Neural cell (in vitro differentiated cells): ENCODE measurements at regions not wholly inside any gene's neighbourhood (a gene's known extent, or its start where the extent isn't known, plus 50 kb on each side); places are given as distances from the start of the nearest gene placed in this dataset.

ENCODE experiments used
- EP300 ChIP-seq: fragments of 450-650 bp; conservative IDR thresholded peaks from 2 replicates; pipeline ENCODE4 v1.6.1; 2014; ENCODE audit warnings: antibody characterized with exemption, mild to moderate bottlenecking, moderate library complexity; ENCODE audit not compliant: poor library complexity, severe bottlenecking
- EZH2 ChIP-seq: fragments of 200-600, 300-800 bp; shearing (Covaris generic), sonication (generic); IDR thresholded peaks from 2 replicates; pipeline ENCODE4 v1.6.1; 2014; ENCODE audit warnings: antibody characterized with exemption, low read length, borderline replicate concordance, mild to moderate bottlenecking; ENCODE audit not compliant: insufficient read depth, poor library complexity, severe bottlenecking
- MXI1 ChIP-seq: fragments of 450-650 bp; conservative IDR thresholded peaks from 2 replicates; pipeline ENCODE4 v1.6.1; 2014; ENCODE audit warnings: antibody characterized with exemption, mild to moderate bottlenecking; ENCODE audit not compliant: poor library complexity, severe bottlenecking
- POLR2AphosphoS5 ChIP-seq: IDR thresholded peaks from 2 replicates; pipeline ENCODE4 v1.6.1; 2012
- RAD21 ChIP-seq: fragments of 450-650 bp; conservative IDR thresholded peaks from 2 replicates; pipeline ENCODE4 v1.6.1; 2014; ENCODE audit warnings: antibody characterized with exemption, mild to moderate bottlenecking, moderate library complexity
- SMC3 ChIP-seq: fragments of 450-650 bp; conservative IDR thresholded peaks from 2 replicates; pipeline ENCODE4 v1.6.1; 2014; ENCODE audit warnings: antibody characterized with exemption, mild to moderate bottlenecking, moderate library complexity; ENCODE audit not compliant: poor library complexity
- TAF1 ChIP-seq: IDR thresholded peaks from 2 replicates; pipeline ENCODE4 v1.6.1; 2012; ENCODE audit warnings: low read depth
- TF ChIP-seq, protein P1 (sequence below): fragments of 450-650 bp; IDR thresholded peaks from 2 replicates; pipeline ENCODE4 v1.5.1; 2014; ENCODE audit warnings: antibody characterized with exemption, mild to moderate bottlenecking, moderate library complexity; ENCODE audit not compliant: poor library complexity, severe bottlenecking
- TF ChIP-seq, protein P2 (sequence below): IDR thresholded peaks from 2 replicates; pipeline ENCODE4 v1.6.1; 2012; ENCODE audit warnings: borderline replicate concordance

DNA sequence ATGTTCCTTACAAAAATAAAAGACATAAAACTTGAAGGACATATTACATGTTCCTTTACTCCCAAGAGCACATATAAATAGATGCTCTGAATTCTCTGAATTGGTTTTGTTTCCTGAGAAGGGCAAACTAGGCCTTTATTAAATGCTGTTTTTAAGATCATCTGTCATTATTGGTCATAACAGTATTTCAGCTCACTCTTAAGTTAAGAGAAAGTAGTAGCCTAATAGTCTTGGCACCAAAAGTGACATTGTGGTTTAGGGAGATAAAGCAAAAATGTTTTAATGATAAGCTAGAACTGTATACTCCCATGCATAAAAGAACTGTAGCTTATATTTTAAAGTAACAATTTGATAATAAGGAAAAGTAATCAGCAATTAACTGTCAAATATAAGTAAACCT lies 361.1 kb upstream of the PTCHD4 start:
- no peak for TF ChIP-seq POLR2AphosphoS5
- TF ChIP-seq, protein P1, sequence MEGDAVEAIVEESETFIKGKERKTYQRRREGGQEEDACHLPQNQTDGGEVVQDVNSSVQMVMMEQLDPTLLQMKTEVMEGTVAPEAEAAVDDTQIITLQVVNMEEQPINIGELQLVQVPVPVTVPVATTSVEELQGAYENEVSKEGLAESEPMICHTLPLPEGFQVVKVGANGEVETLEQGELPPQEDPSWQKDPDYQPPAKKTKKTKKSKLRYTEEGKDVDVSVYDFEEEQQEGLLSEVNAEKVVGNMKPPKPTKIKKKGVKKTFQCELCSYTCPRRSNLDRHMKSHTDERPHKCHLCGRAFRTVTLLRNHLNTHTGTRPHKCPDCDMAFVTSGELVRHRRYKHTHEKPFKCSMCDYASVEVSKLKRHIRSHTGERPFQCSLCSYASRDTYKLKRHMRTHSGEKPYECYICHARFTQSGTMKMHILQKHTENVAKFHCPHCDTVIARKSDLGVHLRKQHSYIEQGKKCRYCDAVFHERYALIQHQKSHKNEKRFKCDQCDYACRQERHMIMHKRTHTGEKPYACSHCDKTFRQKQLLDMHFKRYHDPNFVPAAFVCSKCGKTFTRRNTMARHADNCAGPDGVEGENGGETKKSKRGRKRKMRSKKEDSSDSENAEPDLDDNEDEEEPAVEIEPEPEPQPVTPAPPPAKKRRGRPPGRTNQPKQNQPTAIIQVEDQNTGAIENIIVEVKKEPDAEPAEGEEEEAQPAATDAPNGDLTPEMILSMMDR, result no peak
- TF ChIP-seq, protein P2, sequence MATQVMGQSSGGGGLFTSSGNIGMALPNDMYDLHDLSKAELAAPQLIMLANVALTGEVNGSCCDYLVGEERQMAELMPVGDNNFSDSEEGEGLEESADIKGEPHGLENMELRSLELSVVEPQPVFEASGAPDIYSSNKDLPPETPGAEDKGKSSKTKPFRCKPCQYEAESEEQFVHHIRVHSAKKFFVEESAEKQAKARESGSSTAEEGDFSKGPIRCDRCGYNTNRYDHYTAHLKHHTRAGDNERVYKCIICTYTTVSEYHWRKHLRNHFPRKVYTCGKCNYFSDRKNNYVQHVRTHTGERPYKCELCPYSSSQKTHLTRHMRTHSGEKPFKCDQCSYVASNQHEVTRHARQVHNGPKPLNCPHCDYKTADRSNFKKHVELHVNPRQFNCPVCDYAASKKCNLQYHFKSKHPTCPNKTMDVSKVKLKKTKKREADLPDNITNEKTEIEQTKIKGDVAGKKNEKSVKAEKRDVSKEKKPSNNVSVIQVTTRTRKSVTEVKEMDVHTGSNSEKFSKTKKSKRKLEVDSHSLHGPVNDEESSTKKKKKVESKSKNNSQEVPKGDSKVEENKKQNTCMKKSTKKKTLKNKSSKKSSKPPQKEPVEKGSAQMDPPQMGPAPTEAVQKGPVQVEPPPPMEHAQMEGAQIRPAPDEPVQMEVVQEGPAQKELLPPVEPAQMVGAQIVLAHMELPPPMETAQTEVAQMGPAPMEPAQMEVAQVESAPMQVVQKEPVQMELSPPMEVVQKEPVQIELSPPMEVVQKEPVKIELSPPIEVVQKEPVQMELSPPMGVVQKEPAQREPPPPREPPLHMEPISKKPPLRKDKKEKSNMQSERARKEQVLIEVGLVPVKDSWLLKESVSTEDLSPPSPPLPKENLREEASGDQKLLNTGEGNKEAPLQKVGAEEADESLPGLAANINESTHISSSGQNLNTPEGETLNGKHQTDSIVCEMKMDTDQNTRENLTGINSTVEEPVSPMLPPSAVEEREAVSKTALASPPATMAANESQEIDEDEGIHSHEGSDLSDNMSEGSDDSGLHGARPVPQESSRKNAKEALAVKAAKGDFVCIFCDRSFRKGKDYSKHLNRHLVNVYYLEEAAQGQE, result no peak
- TF ChIP-seq EZH2, result no peak
- TF ChIP-seq EP300, result no peak
- no peak for TF ChIP-seq RAD21
- TF ChIP-seq MXI1, result no peak
- no peak for TF ChIP-seq TAF1
- TF ChIP-seq SMC3, result no peak
